Sigmoid colon (tissue), 6 donors: ENCODE measurements at regions not wholly inside any gene's neighbourhood (a gene's known extent, or its start where the extent isn't known, plus 50 kb on each side); places are given as distances from the start of the nearest gene placed in this dataset.

ENCODE experiments used
- DNase-seq: peaks from one replicate; pipeline ENCODE4 v3.0.0-alpha.2; 2019
- H3K27ac ChIP-seq, 4 donors: fragments of 200-600 bp; sonication (generic); one replicate each; pipeline ENCODE4 v1.5.1; 2016 to 2019; ENCODE audit warnings: mild to moderate bottlenecking in 1 of 4
- H3K27me3 ChIP-seq, 3 donors: fragments of 200-600 bp; sonication (generic); one replicate each; pipeline ENCODE4 v1.5.1; 2019; ENCODE audit warnings: mild to moderate bottlenecking in 1 of 3
- H3K36me3 ChIP-seq, 4 donors: fragments of 200-600 bp; sonication (generic); one replicate each; pipeline ENCODE4 v1.5.1; 2016 to 2019
- H3K4me1 ChIP-seq, 4 donors: fragments of 200-600 bp; sonication (generic); one replicate each; pipeline ENCODE4 v1.5.1; 2017 to 2019
- H3K4me3 ChIP-seq, 4 donors: fragments of 200-600 bp; sonication (generic); one replicate each; pipeline ENCODE4 v1.5.1; 2017 to 2019; ENCODE audit warnings: mild to moderate bottlenecking in 2 of 4, moderate library complexity in 1 of 4
- H3K9me3 ChIP-seq, 4 donors: fragments of 200-600 bp in 3 of 4; sonication (generic) in 3 of 4; one replicate each; pipeline versions ENCODE4 v1.5.1 to v1.6.1; 2013 to 2019
- CTCF ChIP-seq, 4 experiments: fragments of 450-650 bp in 3 of 4; fragments of 200-600 bp in 1 of 4; IDR thresholded peaks; one replicate each; pipeline ENCODE4 v1.5.1; 2016 to 2019; ENCODE audit warnings: antibody characterized with exemption in 4 of 4, mild to moderate bottlenecking in 3 of 4, moderate library complexity in 2 of 4
- EP300 ChIP-seq, 4 donors: sonication (generic); formaldehyde crosslinking; IDR thresholded peaks; one replicate each; pipeline ENCODE4 v1.6.1; 2017; ENCODE audit warnings: antibody characterized with exemption in 4 of 4
- POLR2A ChIP-seq, 2 donors: fragments of 450-650 bp; IDR thresholded peaks; one replicate each; pipeline ENCODE4 v1.6.1; 2016; ENCODE audit warnings: antibody characterized with exemption in 2 of 2, mild to moderate bottlenecking in 2 of 2, moderate library complexity in 2 of 2
- POLR2AphosphoS5 ChIP-seq, 4 donors: sonication (generic); formaldehyde crosslinking; IDR thresholded peaks; one replicate each; pipeline ENCODE4 v1.6.1; 2017; ENCODE audit warnings: antibody characterized with exemption in 4 of 4
- WGBS, 2 donors: extraction: QIAGEN DNeasy Blood & Tissue Kit; methylation state at CpG; one replicate each; pipeline ENCODE4 v1.1.7; 2013; 5-methylcytosine and 5-hydroxymethylcytosine counted together
- intact Hi-C: fragments of 100-400 bp; cut with DNase I; formaldehyde crosslinking; loops from one replicate; pipeline ENCODE4 v1.15.1; 2023
- donor health status: healthy with polysubstance abuse.
- donor health status: healthy.

GRCh38 chr2:179351057-179351456 is 86.4 kb upstream of the SESTD1 start:
- Histone ChIP-seq H3K27ac (no peak overlapping the region), H3K4me1 (peaks cover 0 to 17% (median 5%) of the 10 kb centered on the region in 4 donors), H3K36me3 (no peaks in the 10 kb centered on the region), H3K4me3 (no peak overlapping the region), H3K27me3 (no peaks in the 10 kb centered on the region), H3K9me3 (no peaks in the 10 kb centered on the region)
- DNase-seq = no peak
- TF ChIP-seq EP300 (IDR thresholded peaks at IDR 0.05) = no peak
- TF ChIP-seq POLR2AphosphoS5 (IDR thresholded peaks at IDR 0.05) = no peak
- WGBS, 2 donors = 92 to 93% methylated on average over 2 of the region's 2 CpGs
- intact Hi-C loops = no loop called here

- peak overlapping the region in 1 of 4 donors; percentile 11 for H3K27ac ChIP-seq
- TF ChIP-seq CTCF (IDR thresholded peaks at IDR 0.05) = no peak
- no peak for TF ChIP-seq POLR2AphosphoS5 (IDR thresholded peaks at IDR 0.05)
- TF ChIP-seq POLR2A (IDR thresholded peaks at IDR 0.05) = no peak
- TF ChIP-seq EP300 (IDR thresholded peaks at IDR 0.05) = no peak
- intact Hi-C loops = loop anchor here (5.0 kb wide), 1 partner anchor 82 kb away; no protein-coding TSS in a partner anchor
Observed at GRCh38 chr2:179349670-179350303, 85.2 kb upstream of the SESTD1 start.

GRCh38 chr2:179348906-179349305 is 84.3 kb upstream of the SESTD1 start:
- no peaks in the 10 kb centered on the region for H3K9me3 ChIP-seq
- no peaks in the 10 kb centered on the region for H3K36me3 ChIP-seq
- peaks cover 0 to 27% (median 15%) of the 10 kb centered on the region in 4 donors for H3K4me1 ChIP-seq
- no peaks in the 10 kb centered on the region for H3K27me3 ChIP-seq
- no peak for TF ChIP-seq POLR2A (IDR thresholded peaks at IDR 0.05)
- TF ChIP-seq CTCF (IDR thresholded peaks at IDR 0.05) = no peak
- no peak for TF ChIP-seq POLR2AphosphoS5 (IDR thresholded peaks at IDR 0.05)
- no peak for TF ChIP-seq EP300 (IDR thresholded peaks at IDR 0.05)
- intact Hi-C loops = loop anchor here (5.0 kb wide), 1 partner anchor 82 kb away; no protein-coding TSS in a partner anchor
- H3K27ac ChIP-seq = peak overlapping the region in 3 of 4 donors; percentile 11 to 31 (median 26)
- no peak for DNase-seq
- 77 to 80% methylated on average over 3 of the region's 3 CpGs for WGBS, 2 donors
- no peak overlapping the region for H3K4me3 ChIP-seq

More at GRCh38 chr2:179349670-179350303, 85.2 kb upstream of the SESTD1 start:
- Histone ChIP-seq H3K4me3 (no peak overlapping the region), H3K36me3 (no peaks in the 10 kb centered on the region), H3K4me1 (peaks cover 0 to 18% (median 6%) of the 10 kb centered on the region in 4 donors), H3K27me3 (no peaks in the 10 kb centered on the region), H3K9me3 (no peaks in the 10 kb centered on the region)
- 42 to 74% methylated on average over 1 of the region's 1 CpG for WGBS, 2 donors
- DNase-seq = no peak

- TF ChIP-seq CTCF (IDR thresholded peaks at IDR 0.05) = no peak
- no peak for TF ChIP-seq POLR2A (IDR thresholded peaks at IDR 0.05)
- no peak for TF ChIP-seq POLR2AphosphoS5 (IDR thresholded peaks at IDR 0.05)
- TF ChIP-seq EP300 (IDR thresholded peaks at IDR 0.05) = no peak
- H3K9me3 ChIP-seq = no peaks in the 10 kb centered on the region
- no peak for DNase-seq
- no peaks in the 10 kb centered on the region for H3K36me3 ChIP-seq
- H3K4me1 ChIP-seq = peaks cover 0 to 27% (median 18%) of the 10 kb centered on the region in 4 donors
- no peaks in the 10 kb centered on the region for H3K27me3 ChIP-seq
- intact Hi-C loops = loop anchor here (5.0 kb wide), 1 partner anchor 78 kb away; no protein-coding TSS in a partner anchor
- H3K27ac ChIP-seq = peak overlapping the region; percentile 41 to 73 (median 60)
- H3K4me3 ChIP-seq = no peak overlapping the region
- 92 to 94% methylated on average over 1 of the region's 1 CpG for WGBS, 2 donors
Observed at GRCh38 chr2:179344970-179345369, 80.3 kb upstream of the SESTD1 start.

GRCh38 chr2:179344280-179344964 is 79.8 kb upstream of the SESTD1 start:
- no peaks in the 10 kb centered on the region for H3K9me3 ChIP-seq
- no peak for DNase-seq
- H3K27me3 ChIP-seq = no peaks in the 10 kb centered on the region
- no peaks in the 10 kb centered on the region for H3K36me3 ChIP-seq
- peaks cover 0 to 22% (median 17%) of the 10 kb centered on the region in 4 donors for H3K4me1 ChIP-seq
- H3K27ac ChIP-seq = peak overlapping the region; percentile 41 to 73 (median 60)
- no peak for TF ChIP-seq CTCF (IDR thresholded peaks at IDR 0.05)
- no peak for TF ChIP-seq POLR2A (IDR thresholded peaks at IDR 0.05)
- TF ChIP-seq POLR2AphosphoS5 (IDR thresholded peaks at IDR 0.05) = no peak
- no peak for TF ChIP-seq EP300 (IDR thresholded peaks at IDR 0.05)
- no peak overlapping the region for H3K4me3 ChIP-seq
- WGBS, 2 donors = 51 to 58% methylated on average over 4 of the region's 4 CpGs
- intact Hi-C loops = no loop called here
